Heart left ventricle (tissue), 13 donors: ENCODE measurements at regions not wholly inside any gene's neighbourhood (a gene's known extent, or its start where the extent isn't known, plus 50 kb on each side); places are given as distances from the start of the nearest gene placed in this dataset.

Experiments used
- POLR2A ChIP-seq, 2 donors: fragments of 450-650 bp; IDR thresholded peaks; one replicate each; pipeline ENCODE4 v1.6.1; 2017; ENCODE audit warnings: antibody characterized with exemption in 2 of 2, mild to moderate bottlenecking in 2 of 2, moderate library complexity in 2 of 2
- TF ChIP-seq, protein P1 (sequence below), 12 donors: fragments of 200-600 bp; sonication (generic) in 4 of 12; IDR thresholded peaks; one replicate each; pipeline versions ENCODE4 v1.5.0 to v1.8.0; 2018 to 2022; ENCODE audit warnings: antibody characterized with exemption in 12 of 12, mild to moderate bottlenecking in 5 of 12
- donor health status: ischemic (EF 13 %, LVEDD 7.1; RV severe dilation, severe dysfunction).
- donor health status: DM: no; HTN: yes; CAD: no.
- donor health status: DM: no; HTN: no; CAD: no.
- donor health status: ischemic (EF 25% LVEDD 6.9; RV normal size, moderate dysfunction).
- donor health status: ischemic (EF 25% LVEDD 5.7; RV mildly dilated, moderate dysfunction).
- donor health status: ischemic (EF 35%, LVEDD 5.7; RV mildly dilated, moderate dysfunction).
- donor health status: nonischemic (EF 11% LVEDD 7.7; RV severe dilation, severe dysfunction).
- donor health status: DM: yes; HTN: yes; CAD: no.
- donor health status: PGD.
- donor health status: ischemic (EF 29% LVEDD 5.4; RV normal size, mild dysfunction).
- donor health status: nonischemic (EF 23%, LVEDD 6.1; RV moderate dilation, normal function).

DNA sequence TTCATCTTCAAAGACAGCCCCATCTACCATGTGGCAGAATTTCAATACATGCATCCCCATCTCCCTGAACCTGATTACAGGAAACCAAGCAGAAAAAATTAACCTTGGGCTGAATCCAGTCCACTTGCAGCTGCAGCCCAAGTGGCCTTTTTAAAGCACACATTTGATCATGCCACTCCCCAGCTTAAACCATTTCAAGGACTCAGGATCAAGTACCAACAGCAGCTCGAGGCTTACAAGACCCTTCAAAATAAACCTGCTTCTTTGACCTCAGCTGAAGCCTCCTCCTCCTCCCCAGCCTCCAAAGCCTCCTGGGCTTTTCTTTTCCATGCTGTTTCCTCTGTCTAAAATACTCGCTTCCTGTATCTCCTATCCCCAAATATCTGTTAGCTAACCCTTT lies 50.7 kb upstream of the KIT start:
- no peak for TF ChIP-seq POLR2A (IDR thresholded peaks at IDR 0.05)
- TF ChIP-seq, protein P1, sequence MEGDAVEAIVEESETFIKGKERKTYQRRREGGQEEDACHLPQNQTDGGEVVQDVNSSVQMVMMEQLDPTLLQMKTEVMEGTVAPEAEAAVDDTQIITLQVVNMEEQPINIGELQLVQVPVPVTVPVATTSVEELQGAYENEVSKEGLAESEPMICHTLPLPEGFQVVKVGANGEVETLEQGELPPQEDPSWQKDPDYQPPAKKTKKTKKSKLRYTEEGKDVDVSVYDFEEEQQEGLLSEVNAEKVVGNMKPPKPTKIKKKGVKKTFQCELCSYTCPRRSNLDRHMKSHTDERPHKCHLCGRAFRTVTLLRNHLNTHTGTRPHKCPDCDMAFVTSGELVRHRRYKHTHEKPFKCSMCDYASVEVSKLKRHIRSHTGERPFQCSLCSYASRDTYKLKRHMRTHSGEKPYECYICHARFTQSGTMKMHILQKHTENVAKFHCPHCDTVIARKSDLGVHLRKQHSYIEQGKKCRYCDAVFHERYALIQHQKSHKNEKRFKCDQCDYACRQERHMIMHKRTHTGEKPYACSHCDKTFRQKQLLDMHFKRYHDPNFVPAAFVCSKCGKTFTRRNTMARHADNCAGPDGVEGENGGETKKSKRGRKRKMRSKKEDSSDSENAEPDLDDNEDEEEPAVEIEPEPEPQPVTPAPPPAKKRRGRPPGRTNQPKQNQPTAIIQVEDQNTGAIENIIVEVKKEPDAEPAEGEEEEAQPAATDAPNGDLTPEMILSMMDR (IDR thresholded peaks at IDR 0.05) = no peak
